ENCODE measurements at regions not wholly inside any gene's neighbourhood (a gene's known extent, or its start where the extent isn't known, plus 50 kb on each side); places are given as distances from the start of the nearest gene placed in this dataset.

DNA sequence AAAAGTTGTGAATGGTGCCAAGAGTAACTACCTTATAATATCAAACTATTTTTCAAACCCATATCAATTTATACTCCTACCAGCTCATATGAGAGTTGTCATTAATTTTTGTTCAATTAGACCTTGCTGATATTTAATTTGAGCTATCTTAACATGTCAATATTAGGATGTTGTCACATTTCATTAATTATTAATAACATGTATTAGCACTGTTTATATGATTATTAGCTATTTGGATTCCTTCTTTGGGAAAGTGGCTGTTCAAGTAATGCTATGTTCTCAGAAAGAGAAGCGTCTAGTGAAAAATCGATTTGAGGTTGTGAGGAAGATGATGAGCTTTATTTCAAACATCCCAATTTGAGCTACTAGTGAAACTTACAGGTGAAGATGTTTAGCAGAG is 620.2 kb downstream of the KCNJ3 start (continued):
- TF ChIP-seq, protein P1, sequence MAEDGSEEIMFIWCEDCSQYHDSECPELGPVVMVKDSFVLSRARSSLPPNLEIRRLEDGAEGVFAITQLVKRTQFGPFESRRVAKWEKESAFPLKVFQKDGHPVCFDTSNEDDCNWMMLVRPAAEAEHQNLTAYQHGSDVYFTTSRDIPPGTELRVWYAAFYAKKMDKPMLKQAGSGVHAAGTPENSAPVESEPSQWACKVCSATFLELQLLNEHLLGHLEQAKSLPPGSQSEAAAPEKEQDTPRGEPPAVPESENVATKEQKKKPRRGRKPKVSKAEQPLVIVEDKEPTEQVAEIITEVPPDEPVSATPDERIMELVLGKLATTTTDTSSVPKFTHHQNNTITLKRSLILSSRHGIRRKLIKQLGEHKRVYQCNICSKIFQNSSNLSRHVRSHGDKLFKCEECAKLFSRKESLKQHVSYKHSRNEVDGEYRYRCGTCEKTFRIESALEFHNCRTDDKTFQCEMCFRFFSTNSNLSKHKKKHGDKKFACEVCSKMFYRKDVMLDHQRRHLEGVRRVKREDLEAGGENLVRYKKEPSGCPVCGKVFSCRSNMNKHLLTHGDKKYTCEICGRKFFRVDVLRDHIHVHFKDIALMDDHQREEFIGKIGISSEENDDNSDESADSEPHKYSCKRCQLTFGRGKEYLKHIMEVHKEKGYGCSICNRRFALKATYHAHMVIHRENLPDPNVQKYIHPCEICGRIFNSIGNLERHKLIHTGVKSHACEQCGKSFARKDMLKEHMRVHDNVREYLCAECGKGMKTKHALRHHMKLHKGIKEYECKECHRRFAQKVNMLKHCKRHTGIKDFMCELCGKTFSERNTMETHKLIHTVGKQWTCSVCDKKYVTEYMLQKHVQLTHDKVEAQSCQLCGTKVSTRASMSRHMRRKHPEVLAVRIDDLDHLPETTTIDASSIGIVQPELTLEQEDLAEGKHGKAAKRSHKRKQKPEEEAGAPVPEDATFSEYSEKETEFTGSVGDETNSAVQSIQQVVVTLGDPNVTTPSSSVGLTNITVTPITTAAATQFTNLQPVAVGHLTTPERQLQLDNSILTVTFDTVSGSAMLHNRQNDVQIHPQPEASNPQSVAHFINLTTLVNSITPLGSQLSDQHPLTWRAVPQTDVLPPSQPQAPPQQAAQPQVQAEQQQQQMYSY (CRISPR knock-in tag; IDR thresholded peaks at IDR 0.05), result no peak
- TF ChIP-seq FOXP1 (CRISPR knock-in tag; IDR thresholded peaks at IDR 0.05; ENCODE audit: borderline replicate concordance), result no peak

- ChIA-PET POLR2A (no interaction called here), CTCF (interaction anchor here (0.8 kb wide), 1 partner anchor 61 kb away, joined by 3 read pairs; no protein-coding TSS in a partner anchor)
Observed at GRCh38 chr2:155315768-155316167, 617.3 kb downstream of the KCNJ3 start.

More at GRCh38 chr2:155315768-155316167, 617.3 kb downstream of the KCNJ3 start:
- no peaks in the 10 kb centered on the region for H3K27me3 Mint-ChIP-seq (ENCODE audit: low read depth)
- DNase-seq (ENCODE audit: low spot score), result no peak
- no peak for TF ChIP-seq FOXK1 (CRISPR knock-in tag; IDR thresholded peaks at IDR 0.05)
- no peak for TF ChIP-seq CREB1 (CRISPR knock-in tag; IDR thresholded peaks at IDR 0.05)
- TF ChIP-seq, protein P2, sequence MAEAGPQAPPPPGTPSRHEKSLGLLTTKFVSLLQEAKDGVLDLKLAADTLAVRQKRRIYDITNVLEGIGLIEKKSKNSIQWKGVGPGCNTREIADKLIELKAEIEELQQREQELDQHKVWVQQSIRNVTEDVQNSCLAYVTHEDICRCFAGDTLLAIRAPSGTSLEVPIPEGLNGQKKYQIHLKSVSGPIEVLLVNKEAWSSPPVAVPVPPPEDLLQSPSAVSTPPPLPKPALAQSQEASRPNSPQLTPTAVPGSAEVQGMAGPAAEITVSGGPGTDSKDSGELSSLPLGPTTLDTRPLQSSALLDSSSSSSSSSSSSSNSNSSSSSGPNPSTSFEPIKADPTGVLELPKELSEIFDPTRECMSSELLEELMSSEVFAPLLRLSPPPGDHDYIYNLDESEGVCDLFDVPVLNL (CRISPR knock-in tag; IDR thresholded peaks at IDR 0.05; ENCODE audit: borderline replicate concordance, low read depth), result no peak
- TF ChIP-seq TEAD4 (CRISPR knock-in tag; IDR thresholded peaks at IDR 0.05), result no peak
- no peak for TF ChIP-seq ZNF532 (CRISPR knock-in tag; IDR thresholded peaks at IDR 0.05; ENCODE audit: borderline replicate concordance)
- TF ChIP-seq ZNF423 (CRISPR knock-in tag; IDR thresholded peaks at IDR 0.05), result no peak
- TF ChIP-seq ZNF671 (CRISPR knock-in tag; IDR thresholded peaks at IDR 0.05), result no peak
- TF ChIP-seq, protein P3, sequence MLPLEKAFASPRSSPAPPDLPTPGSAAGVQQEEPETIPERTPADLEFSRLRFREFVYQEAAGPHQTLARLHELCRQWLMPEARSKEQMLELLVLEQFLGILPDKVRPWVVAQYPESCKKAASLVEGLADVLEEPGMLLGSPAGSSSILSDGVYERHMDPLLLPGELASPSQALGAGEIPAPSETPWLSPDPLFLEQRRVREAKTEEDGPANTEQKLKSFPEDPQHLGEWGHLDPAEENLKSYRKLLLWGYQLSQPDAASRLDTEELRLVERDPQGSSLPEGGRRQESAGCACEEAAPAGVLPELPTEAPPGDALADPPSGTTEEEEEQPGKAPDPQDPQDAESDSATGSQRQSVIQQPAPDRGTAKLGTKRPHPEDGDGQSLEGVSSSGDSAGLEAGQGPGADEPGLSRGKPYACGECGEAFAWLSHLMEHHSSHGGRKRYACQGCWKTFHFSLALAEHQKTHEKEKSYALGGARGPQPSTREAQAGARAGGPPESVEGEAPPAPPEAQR (CRISPR knock-in tag; IDR thresholded peaks at IDR 0.05), result no peak
- no peak for TF ChIP-seq MYBL2 (CRISPR knock-in tag; IDR thresholded peaks at IDR 0.05)
- H3K27ac Mint-ChIP-seq, result no peak overlapping the region
- no peak overlapping the region for H3K4me3 Mint-ChIP-seq
- no peaks in the 10 kb centered on the region for H3K4me1 Mint-ChIP-seq
- H3K36me3 Mint-ChIP-seq, result no peaks in the 10 kb centered on the region
- ATAC-seq, result no peak
- H3K9me3 Mint-ChIP-seq, result no peaks in the 10 kb centered on the region
